ENCODE measurements at regions not wholly inside any gene's neighbourhood (a gene's known extent, or its start where the extent isn't known, plus 50 kb on each side); places are given as distances from the start of the nearest gene placed in this dataset.

GRCh38 chr6:44594481-44594880 is 207.0 kb downstream of the CDC5L start:
- H3K27me3 ChIP-seq (ENCODE audit: insufficient read depth, low read length, poor library complexity, severe bottlenecking): no peaks in the 10 kb centered on the region
- H3K4me3 ChIP-seq (ENCODE audit: low read length, poor library complexity, severe bottlenecking): no peak overlapping the region
- H3K9me2 ChIP-seq (replicated peaks; ENCODE audit: low read depth, low read length): no peaks in the 10 kb centered on the region
- no peak overlapping the region for H2AFZ ChIP-seq (ENCODE audit: low read length)
- H3K9me3 ChIP-seq (ENCODE audit: insufficient read depth, low read depth, low read length): no peaks in the 10 kb centered on the region
- H3F3A ChIP-seq (ENCODE audit: low read depth): no peaks in the 10 kb centered on the region
- no peak overlapping the region for H3K9ac ChIP-seq (ENCODE audit: low read depth, low read length, poor library complexity, severe bottlenecking)
- no peaks in the 10 kb centered on the region for H4K20me1 ChIP-seq (ENCODE audit: insufficient read depth, low read length, poor library complexity, severe bottlenecking)
- no peaks in the 10 kb centered on the region for H3K36me3 ChIP-seq (ENCODE audit: insufficient read depth, low read length)
- no peak overlapping the region for H3K4me2 ChIP-seq (ENCODE audit: low read depth, low read length, poor library complexity, severe bottlenecking)
- TF ChIP-seq CTCF (conservative IDR thresholded peaks at IDR 0.05; ENCODE audit: low read length) (no peak), EZH2phosphoT487 (IDR thresholded peaks at IDR 0.05; ENCODE audit: borderline replicate concordance) (no peak)
- H3K79me2 ChIP-seq (ENCODE audit: insufficient read depth, low read length): no peaks in the 10 kb centered on the region
- no peaks in the 10 kb centered on the region for H3K4me1 ChIP-seq (ENCODE audit: insufficient read depth, low read length, poor library complexity, severe bottlenecking)

GRCh38 chr6:44598679-44599078 is 211.2 kb downstream of the CDC5L start:
- Histone ChIP-seq H4K20me1 (ENCODE audit: insufficient read depth, low read length, poor library complexity, severe bottlenecking) (no peaks in the 10 kb centered on the region), H2AFZ (ENCODE audit: low read length) (no peak overlapping the region)

GRCh38 chr6:44599672-44600071 is 212.2 kb downstream of the CDC5L start:
- Histone ChIP-seq H3F3A (ENCODE audit: low read depth) (no peaks in the 10 kb centered on the region), H4K20me1 (ENCODE audit: insufficient read depth, low read length, poor library complexity, severe bottlenecking) (no peaks in the 10 kb centered on the region), H3K9me2 (replicated peaks; ENCODE audit: low read depth, low read length) (no peaks in the 10 kb centered on the region), H3K9ac (ENCODE audit: low read depth, low read length, poor library complexity, severe bottlenecking) (no peak overlapping the region), H3K9me3 (ENCODE audit: insufficient read depth, low read depth, low read length) (no peaks in the 10 kb centered on the region), H3K4me1 (ENCODE audit: insufficient read depth, low read length, poor library complexity, severe bottlenecking) (no peaks in the 10 kb centered on the region), H3K4me2 (ENCODE audit: low read depth, low read length, poor library complexity, severe bottlenecking) (no peak overlapping the region), H3K27me3 (ENCODE audit: insufficient read depth, low read length, poor library complexity, severe bottlenecking) (no peaks in the 10 kb centered on the region), H3K79me2 (ENCODE audit: insufficient read depth, low read length) (no peaks in the 10 kb centered on the region), H3K36me3 (ENCODE audit: insufficient read depth, low read length) (no peaks in the 10 kb centered on the region), H2AFZ (ENCODE audit: low read length) (no peak overlapping the region), H3K4me3 (ENCODE audit: low read length, poor library complexity, severe bottlenecking) (no peak overlapping the region)
- TF ChIP-seq CTCF (conservative IDR thresholded peaks at IDR 0.05; ENCODE audit: low read length): no peak
- TF ChIP-seq EZH2phosphoT487 (IDR thresholded peaks at IDR 0.05; ENCODE audit: borderline replicate concordance): no peak

More at GRCh38 chr6:44598679-44599078, 211.2 kb downstream of the CDC5L start:
- Histone ChIP-seq H3K27me3 (ENCODE audit: insufficient read depth, low read length, poor library complexity, severe bottlenecking) (no peaks in the 10 kb centered on the region), H3K9me2 (replicated peaks; ENCODE audit: low read depth, low read length) (no peaks in the 10 kb centered on the region), H3K9me3 (ENCODE audit: insufficient read depth, low read depth, low read length) (no peaks in the 10 kb centered on the region), H3K4me3 (ENCODE audit: low read length, poor library complexity, severe bottlenecking) (no peak overlapping the region), H3K79me2 (ENCODE audit: insufficient read depth, low read length) (no peaks in the 10 kb centered on the region), H3K9ac (ENCODE audit: low read depth, low read length, poor library complexity, severe bottlenecking) (no peak overlapping the region), H3K4me2 (ENCODE audit: low read depth, low read length, poor library complexity, severe bottlenecking) (no peak overlapping the region), H3K4me1 (ENCODE audit: insufficient read depth, low read length, poor library complexity, severe bottlenecking) (no peaks in the 10 kb centered on the region), H3K36me3 (ENCODE audit: insufficient read depth, low read length) (no peaks in the 10 kb centered on the region), H3F3A (ENCODE audit: low read depth) (no peaks in the 10 kb centered on the region)
- TF ChIP-seq CTCF (conservative IDR thresholded peaks at IDR 0.05; ENCODE audit: low read length): no peak

All from Loucy (cell line).